Gastroesophageal sphincter (tissue), 4 donors: ENCODE measurements at regions not wholly inside any gene's neighbourhood (a gene's known extent, or its start where the extent isn't known, plus 50 kb on each side); places are given as distances from the start of the nearest gene placed in this dataset.
A peak's percentile ranks its signal among the peaks of the same experiment; 100 is the strongest.
"Not testable (repeated sequence)": the region's sequence is repeated elsewhere in the genome, so short reads cannot be mapped to it uniquely, and the experiment has no call there.

Experiments used
- ATAC-seq: fragments of 150-250 bp; one replicate; pipeline ENCODE4 v1.9.1; 2016; ENCODE audit warnings: mild to moderate bottlenecking, moderate library complexity
- H3K27ac ChIP-seq, 4 donors: fragments of 200-600 bp; sonication (generic) in 3 of 4; 1 replicate in 3 of 4; 2 replicates in 1 of 4; pipeline ENCODE4 v1.5.1; 2016 to 2019
- H3K27me3 ChIP-seq: fragments of 200-600 bp; sonication (generic); one replicate; pipeline ENCODE4 v1.5.1; 2019
- H3K36me3 ChIP-seq, 2 donors: fragments of 200-600 bp; sonication (generic); one replicate each; pipeline ENCODE4 v1.5.1; 2019; ENCODE audit warnings: control low read depth in 1 of 2
- H3K4me1 ChIP-seq, 3 donors: fragments of 200-600 bp; sonication (generic); 1 replicate in 2 of 3; 2 replicates in 1 of 3; pipeline ENCODE4 v1.5.1; 2016 to 2019; ENCODE audit warnings: control low read depth in 2 of 3
- H3K4me3 ChIP-seq, 2 donors: fragments of 200-600 bp; sonication (generic); one replicate each; pipeline ENCODE4 v1.5.1; 2019; ENCODE audit warnings: mild to moderate bottlenecking in 1 of 2, moderate library complexity in 1 of 2
- H3K9me3 ChIP-seq, 3 donors: fragments of 200-600 bp; sonication (generic); one replicate each; pipeline ENCODE4 v1.5.1; 2017 to 2019; ENCODE audit warnings: control low read depth in 2 of 3
- WGBS, 2 donors: methylation state at CpG; one replicate each; pipeline ENCODE4 v1.1.5; 2018; ENCODE audit warnings: low coverage in 1 of 2; 5-methylcytosine and 5-hydroxymethylcytosine counted together
- TF ChIP-seq, protein P1 (sequence below), 4 experiments: fragments of 200-600 bp in 2 of 4; fragments of 450-650 bp in 2 of 4; sonication (generic) in 1 of 4; IDR thresholded peaks; one replicate each; pipeline ENCODE4 v1.5.1; 2017 to 2019; ENCODE audit warnings: antibody characterized with exemption in 4 of 4, mild to moderate bottlenecking in 2 of 4, moderate library complexity in 2 of 4

DNA sequence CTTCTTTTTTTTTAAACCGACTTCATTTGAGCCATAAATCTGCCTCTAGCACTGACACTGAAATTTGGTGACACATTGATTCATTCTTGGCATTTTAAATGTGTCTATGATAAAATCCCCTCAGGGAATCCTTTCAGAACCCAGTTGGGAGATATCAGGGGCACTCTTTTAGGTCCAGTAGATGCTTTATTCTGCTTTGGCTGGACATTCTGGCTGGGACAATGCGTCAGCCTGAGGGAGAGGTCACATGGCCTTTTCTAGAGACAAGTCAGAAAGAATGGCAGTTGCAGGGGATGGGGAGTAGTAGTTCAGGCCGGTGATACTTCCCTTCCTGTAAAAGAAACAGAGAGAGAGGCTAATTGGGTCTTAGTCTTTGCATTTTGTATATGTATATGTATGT, 63.1 kb downstream of the TRIM43 start:
- not testable (repeated sequence) for H3K27ac ChIP-seq, H3K9me3 ChIP-seq, H3K27me3 ChIP-seq, H3K4me1 ChIP-seq, ATAC-seq, H3K4me3 ChIP-seq, H3K36me3 ChIP-seq
- no CpG with 5 or more reads among the region's 3 CpGs for WGBS, 2 donors

DNA sequence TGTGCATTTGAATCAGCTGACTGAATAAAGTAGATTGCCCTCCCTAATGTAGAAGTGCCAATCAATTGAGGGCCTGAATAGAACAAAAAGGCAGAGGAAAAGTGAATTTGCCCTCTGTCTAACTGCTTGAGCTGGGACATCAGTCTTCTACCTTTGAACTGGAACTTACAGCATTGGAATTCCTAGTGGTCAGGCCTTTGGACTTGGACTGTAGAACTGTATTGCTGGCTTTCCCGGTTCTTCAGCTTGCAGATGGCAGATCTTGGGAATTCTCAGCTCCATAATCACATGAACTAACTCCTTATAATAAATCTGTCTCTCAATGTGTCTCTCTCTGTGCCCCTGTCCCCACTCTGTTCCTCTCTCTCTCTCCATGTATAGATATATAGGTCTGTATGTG, 64.8 kb downstream of the TRIM43 start:
- not testable (repeated sequence) for H3K27ac ChIP-seq, H3K9me3 ChIP-seq, H3K4me1 ChIP-seq, H3K27me3 ChIP-seq, ATAC-seq, H3K36me3 ChIP-seq, H3K4me3 ChIP-seq
- WGBS, 2 donors = 93 to 100% methylated on average over 1 of the region's 1 CpG

DNA sequence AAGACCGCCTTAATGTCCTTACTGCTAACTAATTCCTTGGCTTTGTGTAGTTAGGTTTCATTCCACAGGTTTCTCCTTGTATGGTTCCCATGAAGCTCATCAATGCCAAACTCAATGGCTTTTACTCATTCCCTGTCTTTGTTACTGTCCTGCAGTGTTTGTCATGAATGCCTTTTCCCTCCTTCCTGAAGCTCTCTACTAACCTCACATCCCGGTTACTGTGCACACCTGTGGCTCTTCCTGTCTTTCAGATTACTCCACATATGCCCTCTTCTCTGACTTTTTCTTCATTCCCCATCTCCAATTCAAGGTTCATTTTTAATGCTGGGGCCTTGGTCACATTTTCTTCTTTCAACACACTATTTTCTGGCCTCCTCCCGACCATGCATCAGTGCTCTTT, 66.1 kb downstream of the TRIM43 start:
- H3K9me3 ChIP-seq, ATAC-seq, H3K36me3 ChIP-seq, H3K4me1 ChIP-seq, H3K4me3 ChIP-seq, H3K27ac ChIP-seq, H3K27me3 ChIP-seq: not testable (repeated sequence)
- 90 to 100% methylated on average over 2 to 3 of the region's 3 CpGs for WGBS, 2 donors

DNA sequence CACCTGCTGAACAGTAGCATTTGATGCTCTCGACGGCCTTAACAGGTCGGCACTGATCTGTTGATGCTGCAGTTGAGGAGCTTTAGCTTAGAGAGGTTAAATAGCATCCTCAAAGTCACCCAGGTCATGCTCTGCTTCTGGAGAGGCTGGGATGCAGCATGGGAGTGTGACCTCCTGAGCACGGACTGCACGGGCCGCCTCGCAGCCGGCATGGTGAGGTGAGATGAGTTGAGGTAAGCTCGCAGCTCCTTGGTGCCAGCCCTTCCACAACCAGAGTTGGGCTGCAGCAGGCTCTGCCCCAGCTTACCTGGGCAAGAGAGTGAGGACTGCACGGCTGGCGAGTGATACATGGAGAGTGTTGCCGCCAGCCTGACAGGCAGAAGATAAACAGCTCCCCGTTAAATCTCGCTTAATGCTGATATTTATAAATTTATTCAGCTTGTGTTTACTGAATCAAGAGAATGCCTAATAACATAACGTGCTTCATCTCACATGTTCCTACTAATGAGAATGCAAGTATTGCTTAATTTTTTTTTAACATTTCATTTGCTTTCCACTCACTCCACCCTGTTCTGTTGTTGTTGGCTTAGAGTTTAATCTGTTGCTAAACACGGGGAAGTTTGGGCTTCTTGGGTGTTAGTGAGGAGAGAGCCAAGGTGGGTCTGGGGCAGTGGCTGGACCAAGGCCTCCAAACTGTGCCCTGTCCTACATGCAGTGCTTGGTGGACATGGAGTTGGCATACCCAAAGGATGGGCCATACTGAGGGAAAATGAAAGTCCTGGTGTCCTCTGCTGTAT, 69.2 kb downstream of the TRIM43 start:
- H3K9me3 ChIP-seq, H3K27ac ChIP-seq: not testable (repeated sequence)

DNA sequence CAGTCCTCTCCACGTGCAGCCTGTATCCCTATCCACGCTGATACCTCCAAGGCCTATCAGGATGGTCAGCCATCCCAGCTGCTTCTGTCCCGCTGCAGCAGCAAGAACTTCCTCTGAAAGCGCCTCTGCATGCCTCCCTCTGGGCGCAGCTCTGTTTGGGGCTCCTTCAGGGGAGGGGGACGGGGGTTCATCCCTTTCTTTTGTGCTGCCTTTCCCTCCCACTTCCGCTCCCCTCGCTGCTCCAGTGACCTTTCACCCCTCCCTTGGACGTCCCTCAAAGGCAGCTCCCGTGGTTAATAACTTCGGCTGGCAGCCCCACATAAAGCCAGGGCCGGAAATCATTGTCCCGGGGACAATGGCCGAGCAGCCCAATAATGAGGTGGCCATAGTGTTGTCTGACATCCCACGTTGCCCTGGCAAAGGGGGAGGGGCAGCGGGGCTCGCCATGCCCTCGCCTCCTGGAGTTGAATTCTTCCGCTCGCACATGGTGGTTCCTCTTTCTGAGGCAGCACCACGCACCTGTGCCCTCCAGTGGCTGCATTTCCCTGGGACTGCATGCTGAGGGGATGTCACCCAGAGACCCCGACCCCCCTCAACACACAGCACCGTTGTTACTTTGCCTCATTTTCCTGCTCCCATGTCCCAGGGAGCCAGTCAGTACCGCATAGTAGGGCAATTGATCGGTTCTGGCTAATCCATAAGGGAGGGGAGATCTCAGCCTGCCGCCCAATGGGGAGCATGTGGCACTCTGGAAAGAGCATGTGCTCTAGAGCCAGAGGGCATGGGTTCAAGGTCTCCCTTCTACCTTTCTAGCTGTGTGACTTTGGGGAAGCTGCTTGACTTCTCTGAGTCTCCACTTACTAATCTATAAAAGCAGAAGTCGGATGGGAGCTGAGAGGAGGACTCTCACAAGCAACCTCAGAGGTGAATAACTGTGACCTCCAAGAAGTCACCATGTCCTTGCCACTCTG, 72.0 kb downstream of the TRIM43 start:
- H3K27ac ChIP-seq, H3K9me3 ChIP-seq, H3K27me3 ChIP-seq, ATAC-seq, H3K36me3 ChIP-seq, H3K4me1 ChIP-seq, H3K4me3 ChIP-seq: not testable (repeated sequence)
- WGBS, 2 donors = 16% methylated on average over 5 of the region's 27 CpGs; no CpG with 5 or more reads in 1 of the 2 donors

More for the DNA sequence above, 69.2 kb downstream of the TRIM43 start:
- not testable (repeated sequence) for H3K4me3 ChIP-seq, H3K4me1 ChIP-seq, H3K36me3 ChIP-seq, H3K27me3 ChIP-seq
- peak; percentile 16 for ATAC-seq
- WGBS, 2 donors = 66% methylated on average over 7 of the region's 16 CpGs; no CpG with 5 or more reads in 1 of the 2 donors

DNA sequence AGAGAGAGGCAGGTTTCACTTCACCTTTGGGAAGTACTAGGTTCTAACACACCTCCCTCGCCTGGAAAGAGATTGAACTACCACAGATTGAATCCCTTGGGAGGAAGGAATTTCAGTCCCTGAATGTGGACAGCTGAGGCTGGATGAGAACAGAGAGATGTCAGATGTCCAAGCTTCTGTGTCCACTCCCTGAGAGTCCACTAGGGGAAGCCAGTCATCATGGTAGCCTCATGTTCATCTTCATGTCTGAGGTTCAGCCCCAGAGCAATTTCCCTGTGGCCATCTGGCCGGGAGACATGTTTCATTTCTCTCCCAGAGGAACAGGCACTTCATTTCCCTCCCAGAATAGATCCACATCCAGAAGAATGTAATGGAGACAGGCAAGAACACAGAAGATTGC, 74.8 kb downstream of the TRIM43 start:
- not testable (repeated sequence) for H3K4me3 ChIP-seq, H3K4me1 ChIP-seq, ATAC-seq, H3K9me3 ChIP-seq, H3K27me3 ChIP-seq, H3K36me3 ChIP-seq, H3K27ac ChIP-seq
- WGBS, 2 donors = 63 to 100% methylated on average over 1 of the region's 2 CpGs

DNA sequence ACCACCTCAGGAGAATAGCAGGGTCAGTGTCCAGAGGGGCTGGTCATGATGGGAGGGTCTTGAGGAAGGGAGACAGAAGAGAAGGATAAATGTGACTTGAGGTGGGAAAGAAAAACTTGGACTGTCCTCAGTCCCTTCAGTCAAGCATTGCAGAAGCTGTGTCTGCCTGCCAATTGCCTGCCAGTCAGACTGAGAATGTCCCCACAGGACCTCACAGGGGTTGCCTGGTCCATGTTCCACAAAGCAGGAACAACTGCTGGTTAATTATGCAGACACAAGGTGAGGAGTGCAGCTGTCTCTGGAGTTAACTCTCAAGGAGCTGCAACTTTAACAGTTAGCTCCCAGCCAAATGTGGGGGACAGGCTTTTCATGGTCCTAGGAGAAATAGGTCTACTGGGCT, 75.7 kb downstream of the TRIM43 start:
- Histone ChIP-seq H3K4me1 (no peaks in the 10 kb centered on the region), H3K27ac (no peak overlapping the region), H3K9me3 (no peaks in the 10 kb centered on the region), H3K36me3 (no peaks in the 10 kb centered on the region), H3K4me3 (no peak overlapping the region), H3K27me3 (no peaks in the 10 kb centered on the region)
- TF ChIP-seq, protein P1, sequence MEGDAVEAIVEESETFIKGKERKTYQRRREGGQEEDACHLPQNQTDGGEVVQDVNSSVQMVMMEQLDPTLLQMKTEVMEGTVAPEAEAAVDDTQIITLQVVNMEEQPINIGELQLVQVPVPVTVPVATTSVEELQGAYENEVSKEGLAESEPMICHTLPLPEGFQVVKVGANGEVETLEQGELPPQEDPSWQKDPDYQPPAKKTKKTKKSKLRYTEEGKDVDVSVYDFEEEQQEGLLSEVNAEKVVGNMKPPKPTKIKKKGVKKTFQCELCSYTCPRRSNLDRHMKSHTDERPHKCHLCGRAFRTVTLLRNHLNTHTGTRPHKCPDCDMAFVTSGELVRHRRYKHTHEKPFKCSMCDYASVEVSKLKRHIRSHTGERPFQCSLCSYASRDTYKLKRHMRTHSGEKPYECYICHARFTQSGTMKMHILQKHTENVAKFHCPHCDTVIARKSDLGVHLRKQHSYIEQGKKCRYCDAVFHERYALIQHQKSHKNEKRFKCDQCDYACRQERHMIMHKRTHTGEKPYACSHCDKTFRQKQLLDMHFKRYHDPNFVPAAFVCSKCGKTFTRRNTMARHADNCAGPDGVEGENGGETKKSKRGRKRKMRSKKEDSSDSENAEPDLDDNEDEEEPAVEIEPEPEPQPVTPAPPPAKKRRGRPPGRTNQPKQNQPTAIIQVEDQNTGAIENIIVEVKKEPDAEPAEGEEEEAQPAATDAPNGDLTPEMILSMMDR (IDR thresholded peaks at IDR 0.05) = no peak
- no peak for ATAC-seq

DNA sequence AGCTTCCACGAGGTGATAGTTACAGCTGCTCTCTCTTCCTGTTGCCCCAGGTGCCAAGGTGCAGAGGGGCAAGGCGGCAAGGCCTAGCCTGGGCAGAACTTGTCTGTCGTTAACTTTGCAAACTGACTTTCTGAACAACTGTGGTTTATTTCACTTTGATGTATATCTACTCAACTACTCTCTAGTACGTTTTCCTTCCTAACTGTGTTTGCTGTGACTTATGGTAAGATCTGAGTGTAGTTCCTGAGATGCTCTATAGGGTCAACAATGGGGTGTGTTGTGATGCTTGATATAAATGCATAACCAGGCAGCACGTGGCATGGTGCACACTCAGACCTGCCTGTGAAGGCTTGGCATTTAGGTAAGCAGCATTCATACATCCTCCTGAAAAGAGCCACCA, 77.1 kb downstream of the TRIM43 start:
- H3K4me1 ChIP-seq, H3K27me3 ChIP-seq, H3K4me3 ChIP-seq, ATAC-seq, H3K9me3 ChIP-seq, H3K36me3 ChIP-seq, H3K27ac ChIP-seq: not testable (repeated sequence)
- WGBS, 2 donors = 60 to 80% methylated on average over 4 of the region's 5 CpGs
